ENCODE measurements at regions not wholly inside any gene's neighbourhood (a gene's known extent, or its start where the extent isn't known, plus 50 kb on each side); places are given as distances from the start of the nearest gene placed in this dataset.

DNA sequence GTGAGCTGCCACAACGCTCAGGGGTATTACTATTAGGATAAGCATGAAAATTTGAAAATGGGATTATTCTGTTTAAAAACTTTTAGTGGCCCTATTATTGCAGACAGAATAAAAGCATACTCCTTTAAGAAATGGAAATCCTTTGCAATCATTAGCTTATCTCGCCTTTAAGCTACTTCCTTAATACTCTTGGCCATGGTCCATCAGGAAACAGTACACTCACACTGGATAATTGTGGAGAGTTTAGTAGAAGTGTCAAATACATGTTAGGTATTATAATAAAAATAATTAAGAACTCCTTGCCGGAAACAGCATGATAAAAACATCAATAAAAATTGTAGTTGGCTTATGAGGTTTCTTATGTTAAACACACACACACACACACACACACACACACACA is 100.4 kb upstream of the PPFIA2 start:
- TF ChIP-seq, protein P1, sequence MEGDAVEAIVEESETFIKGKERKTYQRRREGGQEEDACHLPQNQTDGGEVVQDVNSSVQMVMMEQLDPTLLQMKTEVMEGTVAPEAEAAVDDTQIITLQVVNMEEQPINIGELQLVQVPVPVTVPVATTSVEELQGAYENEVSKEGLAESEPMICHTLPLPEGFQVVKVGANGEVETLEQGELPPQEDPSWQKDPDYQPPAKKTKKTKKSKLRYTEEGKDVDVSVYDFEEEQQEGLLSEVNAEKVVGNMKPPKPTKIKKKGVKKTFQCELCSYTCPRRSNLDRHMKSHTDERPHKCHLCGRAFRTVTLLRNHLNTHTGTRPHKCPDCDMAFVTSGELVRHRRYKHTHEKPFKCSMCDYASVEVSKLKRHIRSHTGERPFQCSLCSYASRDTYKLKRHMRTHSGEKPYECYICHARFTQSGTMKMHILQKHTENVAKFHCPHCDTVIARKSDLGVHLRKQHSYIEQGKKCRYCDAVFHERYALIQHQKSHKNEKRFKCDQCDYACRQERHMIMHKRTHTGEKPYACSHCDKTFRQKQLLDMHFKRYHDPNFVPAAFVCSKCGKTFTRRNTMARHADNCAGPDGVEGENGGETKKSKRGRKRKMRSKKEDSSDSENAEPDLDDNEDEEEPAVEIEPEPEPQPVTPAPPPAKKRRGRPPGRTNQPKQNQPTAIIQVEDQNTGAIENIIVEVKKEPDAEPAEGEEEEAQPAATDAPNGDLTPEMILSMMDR (IDR thresholded peaks at IDR 0.05): no peak
- no peak for TF ChIP-seq POLR2A (IDR thresholded peaks at IDR 0.05)
- no peak for TF ChIP-seq POLR2AphosphoS5 (IDR thresholded peaks at IDR 0.05)

All from upper lobe of left lung (tissue), 4 donors.